Gastrocnemius medialis (tissue), 4 donors: ENCODE measurements at regions not wholly inside any gene's neighbourhood (a gene's known extent, or its start where the extent isn't known, plus 50 kb on each side); places are given as distances from the start of the nearest gene placed in this dataset.

Experiments
- CTCF ChIP-seq, 5 experiments: fragments of 450-650 bp in 3 of 5; fragments of 200-600 bp in 2 of 5; sonication (generic) in 2 of 5; IDR thresholded peaks in 4 of 5; conservative IDR thresholded peaks in 1 of 5; 1 replicate in 4 of 5; 2 replicates in 1 of 5; pipeline ENCODE4 v1.5.1; 2016 to 2019; ENCODE audit warnings: antibody characterized with exemption in 5 of 5, mild to moderate bottlenecking in 3 of 5, moderate library complexity in 3 of 5
- POLR2A ChIP-seq, 2 donors: fragments of 450-650 bp; IDR thresholded peaks; one replicate each; pipeline ENCODE4 v1.6.1; 2017; ENCODE audit warnings: antibody characterized with exemption in 2 of 2, mild to moderate bottlenecking in 2 of 2, moderate library complexity in 2 of 2

DNA sequence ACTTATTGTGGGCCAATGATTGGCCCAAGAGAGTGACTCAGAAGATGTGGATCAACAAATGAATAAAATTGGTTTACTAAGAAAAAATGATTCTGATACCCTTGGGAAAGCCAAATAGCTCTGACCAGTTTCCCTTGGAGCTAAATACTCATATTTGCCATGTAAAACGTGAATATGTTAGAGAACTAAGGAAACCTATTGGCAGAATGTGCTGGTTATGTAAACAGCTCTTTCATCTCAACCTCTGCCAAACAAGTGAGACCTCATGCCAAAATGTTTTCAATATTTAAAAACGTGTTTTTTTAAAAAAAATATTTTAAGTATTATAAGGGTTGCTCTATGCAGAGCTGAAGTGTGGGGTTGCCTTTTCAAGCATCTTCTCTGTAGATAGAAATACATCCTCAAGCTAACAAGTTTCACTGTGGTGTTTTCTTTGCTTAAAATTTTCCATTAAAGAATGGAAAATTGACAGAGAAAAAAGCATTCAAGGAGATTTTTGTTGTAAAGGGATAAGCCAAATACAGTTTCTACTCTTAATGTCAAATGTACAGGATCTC is 186.9 kb upstream of the TUT7 start:
- TF ChIP-seq CTCF (IDR thresholded peaks at IDR 0.05 in 4 of 5, conservative IDR thresholded peaks at IDR 0.05 in 1 of 5) (no peak), POLR2A (IDR thresholded peaks at IDR 0.05) (no peak)
